Activated naive CD4-positive, alpha-beta T cell treated with anti-CD3 and anti-CD28 coated beads, Interleukin-2, amount 50 U/mL, for 72 hours (primary cell): ENCODE measurements at regions not wholly inside any gene's neighbourhood (a gene's known extent, or its start where the extent isn't known, plus 50 kb on each side); places are given as distances from the start of the nearest gene placed in this dataset.

Source experiments
- ATAC-seq, 2 donors: fragments of 150-1000 bp; cut with Tn5 transposase; 2 replicates each; pipeline ENCODE4 v1.10.0; 2021; ENCODE audit warnings: mild to moderate bottlenecking in 2 of 2, moderate library complexity in 2 of 2
- DNase-seq, 2 donors: peaks; one replicate each; pipeline ENCODE4 v3.0.0; 2021 to 2022; ENCODE audit warnings: low spot score in 2 of 2
- H3K27ac Mint-ChIP-seq, 2 donors: one replicate each; pipeline ENCODE4 v1.8.0; 2022; ENCODE audit warnings: mild to moderate bottlenecking in 2 of 2, mixed read lengths in 2 of 2
- H3K36me3 Mint-ChIP-seq, 2 donors: one replicate each; pipeline ENCODE4 v1.8.0; 2022; ENCODE audit warnings: mixed read lengths in 2 of 2
- H3K9me3 Mint-ChIP-seq, 2 donors: one replicate each; pipeline ENCODE4 v1.8.0; 2022; ENCODE audit warnings: mixed read lengths in 2 of 2

- H3K36me3 Mint-ChIP-seq, result no peaks in the 10 kb centered on the region
- no peak for ATAC-seq
- no peak overlapping the region for H3K27ac Mint-ChIP-seq
- H3K9me3 Mint-ChIP-seq, result peaks cover 3 to 4% of the 10 kb centered on the region in 2 donors
- DNase-seq, result no peak
These were observed 238.4 kb upstream of the ZMIZ1 start for GRCh38 chr10:78830062-78830975.

GRCh38 chr10:78830976-78831375 is 237.8 kb upstream of the ZMIZ1 start:
- ATAC-seq, result no peak
- no peak for DNase-seq
- Mint-ChIP-seq H3K27ac (no peak overlapping the region), H3K9me3 (peaks cover 3 to 4% of the 10 kb centered on the region in 2 donors), H3K36me3 (no peaks in the 10 kb centered on the region)

- H3K9me3 Mint-ChIP-seq, result peaks cover 3 to 4% of the 10 kb centered on the region in 2 donors
- no peak for ATAC-seq
- no peak for DNase-seq
- H3K36me3 Mint-ChIP-seq, result no peaks in the 10 kb centered on the region
- no peak overlapping the region for H3K27ac Mint-ChIP-seq
These were observed 237.3 kb upstream of the ZMIZ1 start for GRCh38 chr10:78831461-78831860.

DNA sequence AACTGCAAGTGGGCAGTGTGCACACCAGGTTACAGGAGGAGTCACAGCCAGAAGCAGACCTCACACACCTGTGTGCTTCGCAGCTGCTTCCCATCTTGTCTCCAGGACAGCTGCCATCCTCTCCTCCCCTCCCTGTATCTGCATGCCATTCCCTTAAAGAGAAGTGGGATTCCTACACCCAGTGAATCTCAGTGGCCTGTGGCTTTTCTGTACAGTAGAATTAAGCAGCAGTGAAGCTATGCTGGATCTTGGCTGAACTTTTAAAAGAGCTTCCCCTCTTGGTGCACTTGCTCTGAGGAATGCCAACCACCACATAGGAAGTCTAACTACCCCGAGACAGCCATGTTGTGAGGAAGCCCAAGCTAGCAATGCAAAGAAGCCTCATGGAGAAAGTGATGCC is 236.5 kb upstream of the ZMIZ1 start:
- Mint-ChIP-seq H3K36me3 (no peaks in the 10 kb centered on the region), H3K9me3 (peaks cover 3 to 4% of the 10 kb centered on the region in 2 donors), H3K27ac (no peak overlapping the region)
- ATAC-seq (no peak), DNase-seq (peak in 1 of 2 donors; percentile 9)

DNA sequence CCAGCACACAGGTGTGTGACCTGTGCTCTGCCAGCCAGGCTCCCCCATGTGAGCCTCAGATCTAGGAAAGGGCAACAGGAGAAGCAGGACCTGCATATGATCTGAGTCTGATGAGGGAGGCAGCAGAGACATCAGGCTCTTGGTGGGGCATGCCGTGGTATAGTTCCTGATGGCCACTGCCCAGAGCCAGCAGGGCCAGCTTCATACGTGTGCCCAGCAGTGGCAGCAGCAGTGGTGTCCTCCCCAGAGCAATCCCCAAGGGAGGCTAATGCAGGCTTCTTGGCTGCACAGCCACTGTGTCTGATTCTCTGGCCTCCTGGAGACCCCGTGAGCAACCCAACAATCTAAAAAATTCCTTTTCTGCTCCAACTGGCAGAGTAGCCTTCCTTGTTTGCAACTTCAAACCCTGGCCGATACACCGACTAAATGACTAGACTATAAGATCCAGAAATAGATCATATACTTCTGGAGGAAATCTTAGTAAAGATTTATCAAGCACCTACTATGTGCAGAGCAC is 230.6 kb upstream of the ZMIZ1 start:
- no peak overlapping the region for H3K27ac Mint-ChIP-seq
- DNase-seq (no peak), ATAC-seq (no peak)
- H3K36me3 Mint-ChIP-seq, result no peaks in the 10 kb centered on the region
- H3K9me3 Mint-ChIP-seq, result peaks cover 4 to 7% of the 10 kb centered on the region in 2 donors

- DNase-seq, result peak in 1 of 2 donors; percentile 23
- ATAC-seq, result peak in 1 of 2 donors; percentile 66
- Mint-ChIP-seq H3K27ac (no peak overlapping the region), H3K36me3 (no peaks in the 10 kb centered on the region), H3K9me3 (peaks cover 5% of the 10 kb centered on the region in 2 donors)
These were observed 225.3 kb upstream of the ZMIZ1 start for GRCh38 chr10:78843495-78843894.

GRCh38 chr10:78844960-78845607 is 223.7 kb upstream of the ZMIZ1 start:
- Mint-ChIP-seq H3K36me3 (no peaks in the 10 kb centered on the region), H3K9me3 (peaks cover 5% of the 10 kb centered on the region in 2 donors), H3K27ac (no peak overlapping the region)
- DNase-seq (peak in 1 of 2 donors; percentile 44), ATAC-seq (no peak)

GRCh38 chr10:78846071-78846470 is 222.7 kb upstream of the ZMIZ1 start:
- Mint-ChIP-seq H3K36me3 (no peaks in the 10 kb centered on the region), H3K9me3 (peaks cover 5% of the 10 kb centered on the region in 2 donors), H3K27ac (no peak overlapping the region)
- DNase-seq (peak in 1 of 2 donors; percentile 33), ATAC-seq (no peak)

DNA sequence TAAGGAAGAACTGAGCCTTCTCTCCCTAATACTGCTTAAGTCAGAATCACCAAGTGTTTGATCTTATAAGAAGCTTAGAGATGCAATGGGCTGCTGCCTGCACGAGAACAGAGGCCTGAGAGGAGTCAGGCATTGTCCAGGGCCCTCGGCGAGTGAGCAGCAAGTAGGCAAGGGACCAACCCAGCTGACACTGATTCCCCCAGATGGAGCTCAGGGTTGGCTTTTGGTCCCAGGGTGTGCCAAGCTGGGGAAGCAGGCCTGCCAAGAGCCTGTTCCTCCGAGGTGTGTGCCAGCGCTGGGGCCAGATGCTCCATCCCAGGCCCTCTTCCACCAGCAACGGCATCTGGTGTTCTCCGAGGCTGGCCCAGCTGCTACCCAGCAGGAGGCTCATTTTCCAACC is 222.0 kb upstream of the ZMIZ1 start:
- DNase-seq, result peak in 1 of 2 donors; percentile 21
- H3K36me3 Mint-ChIP-seq, result no peaks in the 10 kb centered on the region
- ATAC-seq, result no peak
- H3K9me3 Mint-ChIP-seq, result peaks cover 5% of the 10 kb centered on the region in 2 donors
- no peak overlapping the region for H3K27ac Mint-ChIP-seq

- no peaks in the 10 kb centered on the region for H3K36me3 Mint-ChIP-seq
- H3K27ac Mint-ChIP-seq, result no peak overlapping the region
- H3K9me3 Mint-ChIP-seq, result peaks cover 5% of the 10 kb centered on the region in 2 donors
- ATAC-seq (no peak), DNase-seq (peak in 1 of 2 donors; percentile 9)
These were observed 221.3 kb upstream of the ZMIZ1 start for GRCh38 chr10:78847485-78847884.

DNA sequence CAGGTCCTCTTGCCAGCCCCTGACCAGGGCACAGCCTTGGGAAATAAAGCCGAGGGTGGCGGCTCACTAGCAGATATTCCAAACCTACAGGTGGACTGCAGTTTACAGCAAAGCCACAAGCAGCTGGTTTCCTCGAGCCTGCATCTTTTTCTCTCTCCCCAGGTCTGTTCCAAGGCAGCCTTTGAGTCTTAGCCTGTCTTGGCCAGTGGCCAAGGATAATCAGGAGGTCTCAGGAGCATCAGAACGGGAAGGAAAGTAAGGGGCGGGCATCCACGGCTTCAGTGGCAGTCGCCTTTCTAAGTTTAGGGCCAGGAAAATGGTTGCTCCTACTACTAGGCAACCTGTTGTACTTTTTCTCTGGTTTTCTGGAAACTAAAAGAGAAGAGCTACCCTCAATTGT is 219.7 kb upstream of the ZMIZ1 start:
- ATAC-seq (no peak), DNase-seq (no peak)
- Mint-ChIP-seq H3K27ac (no peak overlapping the region), H3K36me3 (no peaks in the 10 kb centered on the region), H3K9me3 (peaks cover 0 to under 1% of the 10 kb centered on the region in 2 donors)

DNA sequence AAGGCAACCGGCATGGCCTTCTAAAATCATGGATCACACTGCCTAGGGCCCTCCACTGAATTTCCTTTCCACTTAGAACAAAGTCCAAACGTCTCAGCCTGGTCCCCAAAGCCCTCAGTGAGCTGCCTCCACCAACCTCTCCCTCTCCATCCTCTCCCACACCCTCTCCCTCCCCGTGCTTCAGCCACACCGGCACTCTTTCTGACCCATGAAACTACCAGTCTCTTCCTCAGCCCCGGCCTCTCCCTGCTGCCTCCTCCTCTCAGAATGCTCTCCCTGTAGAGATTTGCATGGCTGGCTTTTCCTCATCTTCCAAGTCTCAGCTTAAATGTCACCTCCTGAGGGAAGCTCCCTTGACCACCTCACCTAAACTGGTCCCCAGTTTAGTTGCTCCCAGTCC is 219.0 kb upstream of the ZMIZ1 start:
- ATAC-seq (no peak), DNase-seq (peak in 1 of 2 donors; percentile 37)
- Mint-ChIP-seq H3K36me3 (no peaks in the 10 kb centered on the region), H3K9me3 (no peaks in the 10 kb centered on the region), H3K27ac (no peak overlapping the region)

DNA sequence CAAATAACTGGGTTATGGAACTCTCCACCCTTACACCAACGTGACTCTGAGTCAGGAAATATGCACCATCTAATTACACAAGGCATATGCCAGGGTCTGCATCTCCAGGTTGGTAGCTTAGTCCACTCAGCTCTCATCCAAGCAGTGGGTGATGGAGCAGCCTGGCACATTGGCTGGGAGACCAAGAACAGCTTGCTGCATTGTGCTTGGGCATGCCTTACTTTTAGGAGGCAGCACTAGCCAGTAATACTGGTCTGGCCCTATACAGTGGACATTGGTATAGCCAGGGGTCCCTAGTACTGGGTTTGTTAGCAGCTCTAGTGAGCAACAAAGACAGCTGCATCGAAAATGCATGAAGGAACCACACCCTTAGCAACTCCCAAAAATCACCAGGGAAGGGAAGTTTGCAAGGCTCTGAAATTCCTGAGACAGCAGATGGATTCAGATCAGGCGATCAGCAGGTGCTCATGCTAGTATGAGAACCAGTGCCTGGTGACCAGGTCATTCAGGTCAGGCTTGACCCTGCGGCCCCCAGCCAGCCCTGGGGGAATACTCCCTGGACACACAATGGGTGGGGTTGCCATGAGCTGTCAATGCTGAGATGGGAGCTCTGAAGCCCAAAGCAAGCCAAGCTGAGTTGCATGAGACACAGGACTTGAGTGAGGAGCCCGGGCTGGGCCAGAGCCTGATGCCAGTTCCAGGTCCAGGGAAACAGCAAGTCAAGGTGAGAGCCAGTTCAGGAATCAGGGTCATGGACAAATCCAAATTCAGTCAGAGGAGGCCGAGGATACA is 217.9 kb upstream of the ZMIZ1 start:
- H3K9me3 Mint-ChIP-seq, result no peaks in the 10 kb centered on the region
- no peak for ATAC-seq
- H3K36me3 Mint-ChIP-seq, result no peaks in the 10 kb centered on the region
- H3K27ac Mint-ChIP-seq, result no peak overlapping the region
- peak in 1 of 2 donors; percentile 30 for DNase-seq

GRCh38 chr10:78851647-78852046 is 217.1 kb upstream of the ZMIZ1 start:
- ATAC-seq, result no peak
- Mint-ChIP-seq H3K36me3 (no peaks in the 10 kb centered on the region), H3K27ac (no peak overlapping the region), H3K9me3 (no peaks in the 10 kb centered on the region)
- peak in 1 of 2 donors; percentile 38 for DNase-seq

DNA sequence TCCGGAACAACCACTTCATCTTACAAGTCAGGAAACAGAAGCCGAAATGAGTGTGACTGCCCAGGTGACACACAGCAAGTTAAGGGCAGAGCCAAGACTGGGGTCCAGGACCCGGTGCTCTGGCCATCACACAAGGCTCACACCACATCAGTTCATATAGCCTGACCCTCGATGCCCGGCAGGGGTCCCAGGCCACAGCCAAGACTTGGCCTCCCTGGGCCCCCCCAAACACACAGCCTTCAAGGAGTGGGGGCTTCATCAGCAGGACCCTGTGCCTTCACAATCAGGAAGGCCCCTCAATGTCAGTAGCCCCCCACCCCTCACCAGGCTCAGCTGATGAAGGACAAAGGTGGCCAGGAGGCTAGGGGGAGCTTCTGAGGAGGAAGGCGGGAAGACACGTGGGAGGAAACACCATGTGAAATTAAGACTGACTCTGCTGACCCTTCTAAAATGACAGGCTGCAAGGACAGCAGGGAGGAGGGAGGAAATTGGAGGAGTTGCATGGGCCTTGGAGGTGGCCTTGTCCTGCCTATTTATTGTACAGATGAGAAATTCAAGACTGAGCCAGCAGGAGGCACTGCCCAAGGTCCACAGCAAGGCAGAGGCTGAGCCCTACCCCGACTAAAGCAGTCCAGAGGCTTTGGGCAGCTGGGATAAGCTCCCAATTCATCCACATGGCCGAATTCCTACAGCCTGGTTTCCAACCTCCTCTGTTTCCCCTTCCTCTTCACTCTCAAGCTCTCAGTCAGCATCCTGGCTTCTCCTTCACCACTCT is 216.1 kb upstream of the ZMIZ1 start:
- ATAC-seq, result no peak
- Mint-ChIP-seq H3K27ac (no peak overlapping the region), H3K36me3 (no peaks in the 10 kb centered on the region), H3K9me3 (no peaks in the 10 kb centered on the region)
- DNase-seq, result peak; percentile 11 to 20

DNA sequence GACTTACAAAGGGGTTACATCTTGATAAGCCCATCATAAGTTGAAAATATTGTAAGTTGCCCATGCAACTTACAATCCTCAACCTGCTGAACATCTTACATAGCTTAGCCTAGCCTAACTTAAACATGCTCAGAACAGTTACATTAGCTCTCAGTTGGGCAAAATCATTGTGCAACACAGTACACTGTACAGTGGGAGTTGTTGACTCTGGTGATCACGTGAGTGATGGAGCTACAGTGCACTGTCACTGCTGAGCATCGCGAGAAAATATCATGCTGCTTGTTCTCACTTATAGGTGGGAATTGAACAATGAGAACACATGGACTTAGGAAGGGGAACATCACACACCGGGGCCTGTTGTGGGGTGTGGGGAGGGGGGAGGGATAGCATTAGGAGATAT is 214.9 kb upstream of the ZMIZ1 start:
- no peaks in the 10 kb centered on the region for H3K36me3 Mint-ChIP-seq
- H3K9me3 Mint-ChIP-seq, result no peaks in the 10 kb centered on the region
- DNase-seq, result no peak
- ATAC-seq, result no peak
- H3K27ac Mint-ChIP-seq, result no peak overlapping the region
